ENCODE measurements at regions not wholly inside any gene's neighbourhood (a gene's known extent, or its start where the extent isn't known, plus 50 kb on each side); places are given as distances from the start of the nearest gene placed in this dataset.

GRCh38 chr5:5062525-5063302 is 77.4 kb upstream of the ADAMTS16 start:
- no peaks in the 10 kb centered on the region for H4K20me1 ChIP-seq (ENCODE audit: control insufficient read depth, insufficient read depth, low read length, poor library complexity, severe bottlenecking)
- CTCF ChIA-PET, result no interaction called here
- no peaks in the 10 kb centered on the region for H3K4me1 Mint-ChIP-seq
- H3K27ac Mint-ChIP-seq, result no peak overlapping the region
- H3K4me2 ChIP-seq (replicated peaks; ENCODE audit: low read depth, low read length, poor library complexity, severe bottlenecking), result no peak overlapping the region
- POLR2A ChIA-PET, result no interaction called here
- ATAC-seq (ENCODE audit: low read depth) (no peak), DNase-seq (no peak)
- H3K9ac ChIP-seq (ENCODE audit: low read length), result no peak overlapping the region
- no peak overlapping the region for H3K4me3 ChIP-seq (ENCODE audit: control extremely low read depth in 1 of 5, extremely low read depth in 1 of 5, insufficient read depth in 1 of 5, low read depth in 2 of 5, low read length in 4 of 5)
- H2AFZ ChIP-seq (ENCODE audit: insufficient read depth, low read depth, low read length, poor library complexity, severe bottlenecking), result no peak overlapping the region
- TF ChIP-seq CTCF (IDR thresholded peaks at IDR 0.05), result no peak
- TF ChIP-seq EZH2 (IDR thresholded peaks at IDR 0.05; ENCODE audit: borderline replicate concordance, insufficient read depth, low read depth, low read length, poor library complexity, severe bottlenecking), result no peak
- H3K27me3 Mint-ChIP-seq, result no peaks in the 10 kb centered on the region
- H3K27ac ChIP-seq (ENCODE audit: low read length in 2 of 2), result no peak overlapping the region
- no peaks in the 10 kb centered on the region for H3K36me3 ChIP-seq (replicated peaks in 1 of 2; ENCODE audit: control extremely low read depth in 1 of 2, control insufficient read depth in 1 of 2, extremely low read depth in 1 of 2, insufficient read depth in 2 of 2, low read length in 1 of 2)
- no peak overlapping the region for H3K4me3 Mint-ChIP-seq
- H3K4me1 ChIP-seq (ENCODE audit: control insufficient read depth in 2 of 2, insufficient read depth in 2 of 2, low read length in 2 of 2), result no peaks in the 10 kb centered on the region
- intact Hi-C loops (cut with micrococcal nuclease), result no loop called here
- peaks cover 0 to 5% (median 0%) of the 10 kb centered on the region in 3 donors for H3K9me3 ChIP-seq (ENCODE audit: control extremely low read depth in 1 of 3, control insufficient read depth in 2 of 3, insufficient read depth in 1 of 3, low read length in 2 of 3)
- H3K27me3 ChIP-seq (replicated peaks in 1 of 4; ENCODE audit: control extremely low read depth in 1 of 4, control insufficient read depth in 3 of 4, insufficient read depth in 4 of 4, low read length in 3 of 4), result no peaks in the 10 kb centered on the region
- H3K79me2 ChIP-seq (ENCODE audit: control insufficient read depth, insufficient read depth, low read length), result no peaks in the 10 kb centered on the region
- 63% methylated on average over 3 of the region's 5 CpGs for WGBS (ENCODE audit: insufficient coverage)
- no peaks in the 10 kb centered on the region for H3K9me3 Mint-ChIP-seq (ENCODE audit: insufficient read depth)

- H3K79me2 ChIP-seq (ENCODE audit: control insufficient read depth, insufficient read depth, low read length), result no peaks in the 10 kb centered on the region
- no peak overlapping the region for H2AFZ ChIP-seq (ENCODE audit: insufficient read depth, low read depth, low read length, poor library complexity, severe bottlenecking)
- no peak overlapping the region for H3K9ac ChIP-seq (ENCODE audit: low read length)
- Mint-ChIP-seq H3K9me3 (ENCODE audit: insufficient read depth) (no peaks in the 10 kb centered on the region), H3K27me3 (no peaks in the 10 kb centered on the region), H3K4me3 (no peak overlapping the region), H3K4me1 (no peaks in the 10 kb centered on the region), H3K27ac (no peak overlapping the region)
- H3K27ac ChIP-seq (ENCODE audit: low read length in 2 of 2), result no peak overlapping the region
- WGBS (ENCODE audit: insufficient coverage), result 58% methylated on average over 2 of the region's 3 CpGs
- H4K20me1 ChIP-seq (ENCODE audit: control insufficient read depth, insufficient read depth, low read length, poor library complexity, severe bottlenecking), result no peaks in the 10 kb centered on the region
- no peak overlapping the region for H3K4me2 ChIP-seq (replicated peaks; ENCODE audit: low read depth, low read length, poor library complexity, severe bottlenecking)
- peaks cover 0 to 5% (median 0%) of the 10 kb centered on the region in 3 donors for H3K9me3 ChIP-seq (ENCODE audit: control extremely low read depth in 1 of 3, control insufficient read depth in 2 of 3, insufficient read depth in 1 of 3, low read length in 2 of 3)
- DNase-seq (no peak), ATAC-seq (ENCODE audit: low read depth) (no peak)
- CTCF ChIA-PET, result no interaction called here
- H3K27me3 ChIP-seq (replicated peaks in 1 of 4; ENCODE audit: control extremely low read depth in 1 of 4, control insufficient read depth in 3 of 4, insufficient read depth in 4 of 4, low read length in 3 of 4), result no peaks in the 10 kb centered on the region
- H3K4me1 ChIP-seq (ENCODE audit: control insufficient read depth in 2 of 2, insufficient read depth in 2 of 2, low read length in 2 of 2), result no peaks in the 10 kb centered on the region
- intact Hi-C loops (cut with micrococcal nuclease), result no loop called here
- no peak for TF ChIP-seq EZH2 (IDR thresholded peaks at IDR 0.05; ENCODE audit: borderline replicate concordance, insufficient read depth, low read depth, low read length, poor library complexity, severe bottlenecking)
- TF ChIP-seq CTCF (IDR thresholded peaks at IDR 0.05), result no peak
- no peak overlapping the region for H3K4me3 ChIP-seq (ENCODE audit: control extremely low read depth in 1 of 5, extremely low read depth in 1 of 5, insufficient read depth in 1 of 5, low read depth in 2 of 5, low read length in 4 of 5)
- POLR2A ChIA-PET, result no interaction called here
- H3K36me3 ChIP-seq (replicated peaks in 1 of 2; ENCODE audit: control extremely low read depth in 1 of 2, control insufficient read depth in 1 of 2, extremely low read depth in 1 of 2, insufficient read depth in 2 of 2, low read length in 1 of 2), result no peaks in the 10 kb centered on the region
These were observed 76.6 kb upstream of the ADAMTS16 start for GRCh38 chr5:5063533-5063953.
